IPS-18a (cell line): ENCODE measurements at regions not wholly inside any gene's neighbourhood (a gene's known extent, or its start where the extent isn't known, plus 50 kb on each side); places are given as distances from the start of the nearest gene placed in this dataset.

ENCODE experiments used
- H3K27ac ChIP-seq: one replicate; pipeline ENCODE4 v1.5.1; 2013; ENCODE audit warnings: low read length
- H3K27me3 ChIP-seq: one replicate; pipeline ENCODE4 v1.6.1; 2013; ENCODE audit warnings: mild to moderate bottlenecking, low read length; ENCODE audit not compliant: control insufficient read depth, insufficient read depth
- H3K36me3 ChIP-seq: one replicate; pipeline ENCODE4 v1.6.1; 2013; ENCODE audit warnings: low read depth, low read length; ENCODE audit not compliant: control insufficient read depth
- H3K4me1 ChIP-seq: one replicate; pipeline ENCODE4 v1.6.1; 2013; ENCODE audit warnings: low read depth, low read length; ENCODE audit not compliant: control insufficient read depth
- H3K4me3 ChIP-seq: one replicate; pipeline ENCODE4 v1.5.1; 2013; ENCODE audit warnings: low read length
- H3K9ac ChIP-seq: one replicate; pipeline ENCODE4 v1.6.1; 2013; ENCODE audit warnings: mild to moderate bottlenecking, low read length, moderate library complexity
- H3K9me3 ChIP-seq: one replicate; pipeline ENCODE4 v1.6.1; 2013; ENCODE audit warnings: low read depth, low read length; ENCODE audit not compliant: control insufficient read depth

- H3K9ac ChIP-seq = no peak overlapping the region
- H3K4me3 ChIP-seq = no peak overlapping the region
- H3K9me3 ChIP-seq = no peaks in the 10 kb centered on the region
- no peaks in the 10 kb centered on the region for H3K27me3 ChIP-seq
- H3K4me1 ChIP-seq = no peaks in the 10 kb centered on the region
- no peaks in the 10 kb centered on the region for H3K36me3 ChIP-seq
- H3K27ac ChIP-seq = no peak overlapping the region
Observed at GRCh38 chr20:41902346-41902745, 284.2 kb upstream of the CHD6 start.

GRCh38 chr20:41900201-41900691 is 282.1 kb upstream of the CHD6 start:
- Histone ChIP-seq H3K27me3 (no peaks in the 10 kb centered on the region), H3K9ac (no peak overlapping the region), H3K36me3 (no peaks in the 10 kb centered on the region), H3K27ac (no peak overlapping the region), H3K4me3 (no peak overlapping the region), H3K9me3 (no peaks in the 10 kb centered on the region), H3K4me1 (no peaks in the 10 kb centered on the region)

GRCh38 chr20:41897708-41898107 is 279.5 kb upstream of the CHD6 start:
- no peak overlapping the region for H3K4me3 ChIP-seq
- H3K9ac ChIP-seq = no peak overlapping the region
- H3K9me3 ChIP-seq = no peaks in the 10 kb centered on the region

GRCh38 chr20:41895241-41896032 is 277.3 kb upstream of the CHD6 start:
- Histone ChIP-seq H3K36me3 (no peaks in the 10 kb centered on the region), H3K27me3 (no peaks in the 10 kb centered on the region), H3K9ac (no peak overlapping the region), H3K4me1 (peaks cover 6% of the 10 kb centered on the region), H3K4me3 (no peak overlapping the region), H3K9me3 (no peaks in the 10 kb centered on the region), H3K27ac (no peak overlapping the region)

More at GRCh38 chr20:41897708-41898107, 279.5 kb upstream of the CHD6 start:
- Histone ChIP-seq H3K4me1 (no peaks in the 10 kb centered on the region), H3K27me3 (no peaks in the 10 kb centered on the region), H3K36me3 (no peaks in the 10 kb centered on the region), H3K27ac (no peak overlapping the region)

- Histone ChIP-seq H3K27me3 (no peaks in the 10 kb centered on the region), H3K36me3 (no peaks in the 10 kb centered on the region), H3K4me1 (peaks cover 13% of the 10 kb centered on the region), H3K27ac (no peak overlapping the region), H3K9me3 (no peaks in the 10 kb centered on the region), H3K9ac (no peak overlapping the region), H3K4me3 (no peak overlapping the region)
Observed at GRCh38 chr20:41894255-41894963, 276.2 kb upstream of the CHD6 start.

- Histone ChIP-seq H3K4me3 (no peak overlapping the region), H3K27ac (no peak overlapping the region), H3K36me3 (no peaks in the 10 kb centered on the region), H3K9ac (no peak overlapping the region), H3K9me3 (no peaks in the 10 kb centered on the region), H3K4me1 (peaks cover 18% of the 10 kb centered on the region), H3K27me3 (no peaks in the 10 kb centered on the region)
Observed at GRCh38 chr20:41892031-41892430, 273.9 kb upstream of the CHD6 start.

GRCh38 chr20:41889844-41890224 is 271.7 kb upstream of the CHD6 start:
- H3K4me1 ChIP-seq = peaks cover 18% of the 10 kb centered on the region
- H3K4me3 ChIP-seq = no peak overlapping the region
- H3K36me3 ChIP-seq = no peaks in the 10 kb centered on the region
- no peak overlapping the region for H3K27ac ChIP-seq
- no peaks in the 10 kb centered on the region for H3K9me3 ChIP-seq
- no peak overlapping the region for H3K9ac ChIP-seq
- no peaks in the 10 kb centered on the region for H3K27me3 ChIP-seq

GRCh38 chr20:41889126-41889843 is 271.1 kb upstream of the CHD6 start:
- H3K27me3 ChIP-seq = no peaks in the 10 kb centered on the region
- no peak overlapping the region for H3K27ac ChIP-seq
- no peaks in the 10 kb centered on the region for H3K36me3 ChIP-seq
- no peaks in the 10 kb centered on the region for H3K9me3 ChIP-seq
- peaks cover 18% of the 10 kb centered on the region for H3K4me1 ChIP-seq
- no peak overlapping the region for H3K9ac ChIP-seq
- no peak overlapping the region for H3K4me3 ChIP-seq

GRCh38 chr20:41888434-41888833 is 270.3 kb upstream of the CHD6 start:
- no peaks in the 10 kb centered on the region for H3K27me3 ChIP-seq
- no peaks in the 10 kb centered on the region for H3K9me3 ChIP-seq
- peaks cover 18% of the 10 kb centered on the region for H3K4me1 ChIP-seq
- no peak overlapping the region for H3K9ac ChIP-seq
- no peaks in the 10 kb centered on the region for H3K36me3 ChIP-seq
- no peak overlapping the region for H3K27ac ChIP-seq
- no peak overlapping the region for H3K4me3 ChIP-seq

- Histone ChIP-seq H3K27ac (no peak overlapping the region), H3K9me3 (no peaks in the 10 kb centered on the region), H3K36me3 (no peaks in the 10 kb centered on the region), H3K27me3 (no peaks in the 10 kb centered on the region), H3K9ac (no peak overlapping the region), H3K4me1 (peaks cover 18% of the 10 kb centered on the region), H3K4me3 (no peak overlapping the region)
Observed at GRCh38 chr20:41887500-41887899, 269.3 kb upstream of the CHD6 start.

- no peak overlapping the region for H3K4me3 ChIP-seq
- no peaks in the 10 kb centered on the region for H3K9me3 ChIP-seq
Observed at GRCh38 chr20:41881466-41882046, 263.4 kb upstream of the CHD6 start.

More at GRCh38 chr20:41881466-41882046, 263.4 kb upstream of the CHD6 start:
- Histone ChIP-seq H3K9ac (no peak overlapping the region), H3K27ac (no peak overlapping the region), H3K4me1 (peaks cover 9% of the 10 kb centered on the region), H3K36me3 (no peaks in the 10 kb centered on the region), H3K27me3 (no peaks in the 10 kb centered on the region)
